Neural cell (in vitro differentiated cells): ENCODE measurements at regions not wholly inside any gene's neighbourhood (a gene's known extent, or its start where the extent isn't known, plus 50 kb on each side); places are given as distances from the start of the nearest gene placed in this dataset.

Source experiments
- H2AFZ ChIP-seq: fragments of 200-600, 300-800 bp; sonication (generic), shearing (Covaris generic); 2 replicates; pipeline ENCODE4 v1.6.0; 2014; ENCODE audit warnings: low read depth, mild to moderate bottlenecking, antibody characterized with exemption, low read length, moderate library complexity
- H3F3A ChIP-seq: fragments of 200-600 bp; shearing (Covaris generic); 2 replicates; pipeline ENCODE4 v1.6.1; 2016; ENCODE audit warnings: mild to moderate bottlenecking, moderate library complexity, mixed read lengths, antibody characterized with exemption, low read length; ENCODE audit not compliant: insufficient read depth, poor library complexity, severe bottlenecking
- H3K27ac ChIP-seq: fragments of 200-600, 300-800 bp; sonication (generic), shearing (Covaris generic); 2 replicates; pipeline ENCODE4 v1.5.1; 2014; ENCODE audit warnings: mild to moderate bottlenecking, low read length, moderate library complexity
- H3K27me3 ChIP-seq: fragments of 300-800, 200-600 bp; sonication (generic), shearing (Covaris generic); 2 replicates; pipeline ENCODE4 v1.6.0; 2014; ENCODE audit warnings: mild to moderate bottlenecking, low read depth, low read length, moderate library complexity; ENCODE audit not compliant: insufficient read depth
- H3K36me3 ChIP-seq: fragments of 300-800, 200-600 bp; sonication (generic), shearing (Covaris generic); 2 replicates; pipeline ENCODE4 v1.5.1; 2014; ENCODE audit warnings: mild to moderate bottlenecking, antibody characterized with exemption, low read length, moderate library complexity; ENCODE audit not compliant: insufficient read depth
- H3K4me2 ChIP-seq: fragments of 300-800, 200-600 bp; sonication (generic), shearing (Covaris generic); 2 replicates; pipeline ENCODE4 v1.6.0; 2014; ENCODE audit warnings: mild to moderate bottlenecking, low read length
- H3K4me3 ChIP-seq: fragments of 300-800, 200-600 bp; sonication (generic), shearing (Covaris generic); 2 replicates; pipeline ENCODE4 v1.5.1; 2014; ENCODE audit warnings: mild to moderate bottlenecking, low read length, moderate library complexity
- H3K79me2 ChIP-seq: fragments of 200-600 bp; shearing (Covaris generic); replicated peaks from 2 replicates; pipeline ENCODE4 v1.6.0; 2014; ENCODE audit warnings: mild to moderate bottlenecking, low read length, moderate library complexity; ENCODE audit not compliant: insufficient read depth
- H3K9ac ChIP-seq: fragments of 300-800, 200-600 bp; sonication (generic), shearing (Covaris generic); 2 replicates; pipeline ENCODE4 v1.6.1; 2016; ENCODE audit warnings: mild to moderate bottlenecking, low read length, mixed read lengths
- H3K9me2 ChIP-seq: fragments of 200-600 bp; shearing (Covaris generic); 2 replicates; pipeline ENCODE4 v1.6.1; 2016; ENCODE audit warnings: mild to moderate bottlenecking, low read length, mixed read lengths; ENCODE audit not compliant: insufficient read depth
- H3K9me3 ChIP-seq: fragments of 200-600, 300-800 bp; sonication (generic), shearing (Covaris generic); 2 replicates; pipeline ENCODE4 v1.6.1; 2016; ENCODE audit warnings: mild to moderate bottlenecking, mixed run types, low read length, moderate library complexity, mixed read lengths
- H4K20me1 ChIP-seq: fragments of 200-600 bp; shearing (Covaris generic); 2 replicates; pipeline ENCODE4 v1.6.1; 2016; ENCODE audit warnings: mild to moderate bottlenecking, mixed run types; ENCODE audit not compliant: insufficient read depth
- EP300 ChIP-seq: fragments of 450-650 bp; conservative IDR thresholded peaks from 2 replicates; pipeline ENCODE4 v1.6.1; 2014; ENCODE audit warnings: antibody characterized with exemption, mild to moderate bottlenecking, moderate library complexity; ENCODE audit not compliant: poor library complexity, severe bottlenecking
- EZH2 ChIP-seq: fragments of 200-600, 300-800 bp; shearing (Covaris generic), sonication (generic); IDR thresholded peaks from 2 replicates; pipeline ENCODE4 v1.6.1; 2014; ENCODE audit warnings: antibody characterized with exemption, low read length, borderline replicate concordance, mild to moderate bottlenecking; ENCODE audit not compliant: insufficient read depth, poor library complexity, severe bottlenecking
- MXI1 ChIP-seq: fragments of 450-650 bp; conservative IDR thresholded peaks from 2 replicates; pipeline ENCODE4 v1.6.1; 2014; ENCODE audit warnings: antibody characterized with exemption, mild to moderate bottlenecking; ENCODE audit not compliant: poor library complexity, severe bottlenecking
- POLR2AphosphoS5 ChIP-seq: IDR thresholded peaks from 2 replicates; pipeline ENCODE4 v1.6.1; 2012
- RAD21 ChIP-seq: fragments of 450-650 bp; conservative IDR thresholded peaks from 2 replicates; pipeline ENCODE4 v1.6.1; 2014; ENCODE audit warnings: antibody characterized with exemption, mild to moderate bottlenecking, moderate library complexity
- REST ChIP-seq: IDR thresholded peaks from 2 replicates; pipeline ENCODE4 v1.6.1; 2012; ENCODE audit warnings: borderline replicate concordance
- SMC3 ChIP-seq: fragments of 450-650 bp; conservative IDR thresholded peaks from 2 replicates; pipeline ENCODE4 v1.6.1; 2014; ENCODE audit warnings: antibody characterized with exemption, mild to moderate bottlenecking, moderate library complexity; ENCODE audit not compliant: poor library complexity
- TAF1 ChIP-seq: IDR thresholded peaks from 2 replicates; pipeline ENCODE4 v1.6.1; 2012; ENCODE audit warnings: low read depth
- TF ChIP-seq, protein P1 (sequence below): fragments of 450-650 bp; IDR thresholded peaks from 2 replicates; pipeline ENCODE4 v1.5.1; 2014; ENCODE audit warnings: antibody characterized with exemption, mild to moderate bottlenecking, moderate library complexity; ENCODE audit not compliant: poor library complexity, severe bottlenecking

GRCh38 chr18:43485545-43485963 is 208.3 kb upstream of the SYT4 start:
- TF ChIP-seq, protein P1, sequence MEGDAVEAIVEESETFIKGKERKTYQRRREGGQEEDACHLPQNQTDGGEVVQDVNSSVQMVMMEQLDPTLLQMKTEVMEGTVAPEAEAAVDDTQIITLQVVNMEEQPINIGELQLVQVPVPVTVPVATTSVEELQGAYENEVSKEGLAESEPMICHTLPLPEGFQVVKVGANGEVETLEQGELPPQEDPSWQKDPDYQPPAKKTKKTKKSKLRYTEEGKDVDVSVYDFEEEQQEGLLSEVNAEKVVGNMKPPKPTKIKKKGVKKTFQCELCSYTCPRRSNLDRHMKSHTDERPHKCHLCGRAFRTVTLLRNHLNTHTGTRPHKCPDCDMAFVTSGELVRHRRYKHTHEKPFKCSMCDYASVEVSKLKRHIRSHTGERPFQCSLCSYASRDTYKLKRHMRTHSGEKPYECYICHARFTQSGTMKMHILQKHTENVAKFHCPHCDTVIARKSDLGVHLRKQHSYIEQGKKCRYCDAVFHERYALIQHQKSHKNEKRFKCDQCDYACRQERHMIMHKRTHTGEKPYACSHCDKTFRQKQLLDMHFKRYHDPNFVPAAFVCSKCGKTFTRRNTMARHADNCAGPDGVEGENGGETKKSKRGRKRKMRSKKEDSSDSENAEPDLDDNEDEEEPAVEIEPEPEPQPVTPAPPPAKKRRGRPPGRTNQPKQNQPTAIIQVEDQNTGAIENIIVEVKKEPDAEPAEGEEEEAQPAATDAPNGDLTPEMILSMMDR = no peak
- TF ChIP-seq EZH2 (no peak), RAD21 (no peak), SMC3 (no peak), POLR2AphosphoS5 (no peak), TAF1 (no peak), MXI1 (no peak), EP300 (no peak)
- H3K27me3 ChIP-seq = no peaks in the 10 kb centered on the region
- no peak overlapping the region for H2AFZ ChIP-seq
- peaks cover 11% of the 10 kb centered on the region for H3K9me3 ChIP-seq
- H3K9me2 ChIP-seq = no peaks in the 10 kb centered on the region
- no peaks in the 10 kb centered on the region for H3F3A ChIP-seq
- H4K20me1 ChIP-seq = no peaks in the 10 kb centered on the region
- H3K4me2 ChIP-seq = no peak overlapping the region
- no peak overlapping the region for H3K27ac ChIP-seq
- no peaks in the 10 kb centered on the region for H3K79me2 ChIP-seq
- no peak overlapping the region for H3K9ac ChIP-seq
- no peak overlapping the region for H3K4me3 ChIP-seq
- no peaks in the 10 kb centered on the region for H3K36me3 ChIP-seq

DNA sequence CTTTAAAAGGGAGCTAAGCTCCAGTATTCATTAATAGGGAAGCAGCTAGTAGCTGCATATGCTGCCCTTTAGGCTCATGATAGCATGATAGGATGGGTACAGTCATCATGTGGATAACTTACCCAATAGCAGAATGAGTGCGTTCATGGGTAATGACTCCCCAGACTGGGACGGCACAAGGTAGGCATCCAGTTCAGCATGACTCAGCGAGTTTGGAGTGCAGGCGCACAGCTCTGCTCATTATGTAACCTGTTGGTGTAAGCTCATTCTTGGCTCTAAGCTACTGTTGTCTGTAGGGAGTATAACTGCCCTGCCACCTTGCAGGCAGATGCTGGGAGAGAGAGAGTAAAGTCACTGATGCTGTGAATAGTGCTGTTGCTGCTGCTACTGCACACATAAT is 209.2 kb upstream of the SYT4 start:
- no peaks in the 10 kb centered on the region for H3K27me3 ChIP-seq
- H3K9me2 ChIP-seq = no peaks in the 10 kb centered on the region
- no peak overlapping the region for H3K4me3 ChIP-seq
- H3K9ac ChIP-seq = no peak overlapping the region
- H2AFZ ChIP-seq = no peak overlapping the region
- H4K20me1 ChIP-seq = no peaks in the 10 kb centered on the region
- no peaks in the 10 kb centered on the region for H3K79me2 ChIP-seq
- peaks cover 11% of the 10 kb centered on the region for H3K9me3 ChIP-seq
- no peak overlapping the region for H3K27ac ChIP-seq
- H3K4me2 ChIP-seq = no peak overlapping the region
- TF ChIP-seq RAD21 (no peak), EZH2 (no peak)
- no peaks in the 10 kb centered on the region for H3K36me3 ChIP-seq
- H3F3A ChIP-seq = no peaks in the 10 kb centered on the region

DNA sequence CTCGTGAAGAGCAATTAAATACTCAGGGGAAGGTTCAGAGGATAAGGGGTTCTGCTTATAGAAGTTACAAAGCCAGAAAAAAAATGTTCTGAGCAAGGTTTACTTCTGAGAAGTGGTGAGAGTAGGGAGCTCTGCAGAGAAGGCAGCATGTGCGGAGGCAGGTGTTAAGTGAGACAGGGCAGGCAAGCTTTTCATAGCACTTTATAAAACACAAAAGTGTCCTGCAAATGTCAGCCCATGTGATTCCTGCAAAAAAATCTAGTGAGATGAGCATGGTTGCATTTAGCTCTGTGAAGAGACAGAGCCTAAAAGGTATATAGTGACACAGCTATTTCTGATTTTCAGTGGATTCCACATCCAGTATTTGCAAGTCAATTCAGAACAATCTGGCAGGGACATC is 223.8 kb upstream of the SYT4 start:
- Histone ChIP-seq H3K4me2 (no peak overlapping the region), H3K9ac (no peak overlapping the region), H3K79me2 (no peaks in the 10 kb centered on the region), H3K36me3 (no peaks in the 10 kb centered on the region), H3F3A (no peaks in the 10 kb centered on the region), H3K9me3 (no peaks in the 10 kb centered on the region), H4K20me1 (no peaks in the 10 kb centered on the region), H2AFZ (no peak overlapping the region), H3K27me3 (no peaks in the 10 kb centered on the region), H3K4me3 (no peak overlapping the region), H3K9me2 (no peaks in the 10 kb centered on the region), H3K27ac (no peak overlapping the region)
- TF ChIP-seq TAF1 (no peak), RAD21 (no peak), SMC3 (no peak), MXI1 (no peak), REST (no peak), EZH2 (no peak), POLR2AphosphoS5 (no peak), EP300 (no peak)
- TF ChIP-seq, protein P1 = no peak
